GM12872 (cell line): ENCODE measurements at regions not wholly inside any gene's neighbourhood (a gene's known extent, or its start where the extent isn't known, plus 50 kb on each side); places are given as distances from the start of the nearest gene placed in this dataset.

ENCODE experiments used
- TF ChIP-seq, protein P1 (sequence below): IDR thresholded peaks from 3 replicates; pipeline ENCODE4 v1.5.1; 2011; ENCODE audit warnings: low read depth, mild to moderate bottlenecking, low read length, moderate library complexity; ENCODE audit not compliant: insufficient read depth

DNA sequence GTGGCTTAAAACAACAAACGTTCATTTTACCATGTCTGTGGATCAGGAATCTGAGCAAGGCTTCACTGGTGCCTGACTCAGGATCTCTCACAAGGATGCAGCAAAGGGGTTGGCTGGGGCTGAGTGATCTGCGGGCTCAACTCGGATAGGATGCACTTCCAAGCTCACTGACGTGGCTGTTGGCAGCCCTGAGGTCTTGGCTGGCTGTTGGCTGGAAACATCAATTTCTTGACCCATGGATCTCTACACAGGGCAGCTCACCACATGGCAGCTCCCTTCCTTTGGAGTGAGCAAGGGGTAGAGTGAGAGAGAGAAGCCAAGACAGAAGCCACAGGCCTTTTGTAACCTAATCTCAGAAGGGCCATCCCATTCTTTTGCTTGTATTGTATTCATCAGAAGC is 202.1 kb downstream of the NXNL2 start:
- TF ChIP-seq, protein P1, sequence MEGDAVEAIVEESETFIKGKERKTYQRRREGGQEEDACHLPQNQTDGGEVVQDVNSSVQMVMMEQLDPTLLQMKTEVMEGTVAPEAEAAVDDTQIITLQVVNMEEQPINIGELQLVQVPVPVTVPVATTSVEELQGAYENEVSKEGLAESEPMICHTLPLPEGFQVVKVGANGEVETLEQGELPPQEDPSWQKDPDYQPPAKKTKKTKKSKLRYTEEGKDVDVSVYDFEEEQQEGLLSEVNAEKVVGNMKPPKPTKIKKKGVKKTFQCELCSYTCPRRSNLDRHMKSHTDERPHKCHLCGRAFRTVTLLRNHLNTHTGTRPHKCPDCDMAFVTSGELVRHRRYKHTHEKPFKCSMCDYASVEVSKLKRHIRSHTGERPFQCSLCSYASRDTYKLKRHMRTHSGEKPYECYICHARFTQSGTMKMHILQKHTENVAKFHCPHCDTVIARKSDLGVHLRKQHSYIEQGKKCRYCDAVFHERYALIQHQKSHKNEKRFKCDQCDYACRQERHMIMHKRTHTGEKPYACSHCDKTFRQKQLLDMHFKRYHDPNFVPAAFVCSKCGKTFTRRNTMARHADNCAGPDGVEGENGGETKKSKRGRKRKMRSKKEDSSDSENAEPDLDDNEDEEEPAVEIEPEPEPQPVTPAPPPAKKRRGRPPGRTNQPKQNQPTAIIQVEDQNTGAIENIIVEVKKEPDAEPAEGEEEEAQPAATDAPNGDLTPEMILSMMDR, result no peak

DNA sequence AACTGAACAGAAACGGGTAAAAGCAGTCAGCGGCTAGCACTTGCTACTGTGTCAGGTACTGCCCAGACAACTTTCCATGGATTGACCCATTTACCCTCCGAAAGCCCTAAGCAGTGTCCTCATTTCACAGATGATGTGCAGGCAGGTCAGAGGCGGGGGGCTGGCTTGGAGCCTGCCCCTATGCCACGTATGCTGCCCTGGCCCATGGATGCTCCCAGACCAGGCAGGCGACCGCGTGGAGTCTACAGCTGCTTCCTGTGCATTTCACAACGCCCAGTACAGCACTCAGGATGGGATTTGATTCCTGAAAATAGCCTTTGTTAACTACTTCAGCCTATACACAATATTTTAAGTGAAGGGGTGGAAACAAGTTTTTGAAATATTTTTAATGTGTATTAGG is 202.9 kb downstream of the NXNL2 start:
- TF ChIP-seq, protein P1, result no peak

DNA sequence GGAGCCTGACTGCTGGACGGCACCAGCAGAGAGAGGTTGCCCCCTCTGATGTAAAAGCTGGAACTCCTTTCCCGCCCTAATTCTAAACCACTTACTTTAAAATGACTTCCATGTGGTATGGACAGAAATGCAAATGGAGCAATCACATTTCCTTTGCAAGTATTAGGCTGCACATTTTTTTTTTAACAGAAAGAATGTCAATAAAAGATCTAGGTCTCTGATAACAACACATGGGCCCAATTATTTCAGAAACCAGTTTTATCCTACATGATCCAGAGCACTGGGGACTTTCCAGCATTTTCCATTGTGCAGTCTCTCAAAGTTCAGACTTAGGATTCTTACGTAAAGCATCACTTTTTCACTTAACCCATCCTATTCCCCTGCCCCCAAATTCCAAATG is 203.7 kb downstream of the NXNL2 start:
- TF ChIP-seq, protein P1, result no peak

DNA sequence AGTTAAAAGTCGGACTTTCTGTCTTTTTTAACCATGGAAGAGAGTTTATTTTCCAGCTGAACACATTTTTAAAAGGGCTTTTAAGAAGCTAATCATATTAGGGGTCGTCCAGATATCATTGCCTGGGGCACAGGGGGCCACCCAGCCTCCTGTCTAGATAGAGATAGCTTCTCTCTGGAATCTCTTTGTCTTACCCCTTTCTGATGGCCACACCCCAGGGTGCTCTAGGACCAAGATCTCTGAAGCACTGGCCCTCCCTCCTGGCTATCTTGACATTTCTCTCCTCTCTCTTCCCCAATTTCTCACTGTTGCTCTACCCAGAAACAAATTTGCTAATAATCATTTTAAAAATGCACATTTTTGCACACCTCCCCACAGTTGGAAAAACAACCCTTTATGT is 204.4 kb downstream of the NXNL2 start:
- TF ChIP-seq, protein P1, result no peak

- TF ChIP-seq, protein P1, result no peak
These were observed 205.9 kb downstream of the NXNL2 start for GRCh38 chr9:88740844-88741243.

DNA sequence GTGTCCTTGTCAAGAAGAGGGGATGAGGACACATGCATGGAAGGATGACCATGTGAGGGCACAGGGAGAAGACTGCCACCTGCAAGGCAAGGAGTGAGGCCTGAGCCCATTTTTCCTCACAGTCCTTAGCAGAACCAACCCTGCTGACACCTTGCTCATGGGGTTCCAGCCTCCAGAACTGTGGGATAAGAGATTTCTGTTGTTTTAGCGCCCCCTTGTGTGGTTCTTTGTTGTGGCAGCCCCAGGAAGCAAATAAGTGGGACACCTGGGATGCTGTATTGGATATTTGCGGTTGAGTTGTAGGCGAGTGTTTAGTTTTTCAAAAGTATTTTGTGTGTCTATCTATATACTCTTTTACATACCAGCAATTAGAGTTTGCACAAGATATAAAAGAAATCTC is 206.4 kb downstream of the NXNL2 start:
- TF ChIP-seq, protein P1, result peak; percentile 58

- TF ChIP-seq, protein P1, result no peak
These were observed 207.5 kb downstream of the NXNL2 start for GRCh38 chr9:88742483-88742882.

DNA sequence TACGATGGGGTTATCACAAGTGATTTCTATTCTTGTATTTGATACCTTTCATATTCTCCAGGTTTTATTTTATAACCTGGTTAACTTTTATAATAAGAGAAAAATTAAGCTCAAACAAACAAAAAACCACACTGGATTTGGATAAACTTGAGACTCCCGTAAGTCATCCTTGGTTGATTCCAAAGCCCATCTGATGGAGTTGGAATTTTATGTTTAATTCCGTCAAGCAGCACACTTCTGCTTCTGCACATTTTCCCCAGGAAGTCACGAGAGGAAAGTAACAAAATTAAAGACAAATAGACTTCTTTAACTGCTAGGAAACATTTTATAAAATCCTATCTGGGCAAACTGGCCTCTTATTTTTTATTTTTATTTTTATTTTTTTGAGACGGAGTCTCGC is 207.9 kb downstream of the NXNL2 start:
- TF ChIP-seq, protein P1, result no peak
